GM21717 (cell line): ENCODE measurements at regions not wholly inside any gene's neighbourhood (a gene's known extent, or its start where the extent isn't known, plus 50 kb on each side); places are given as distances from the start of the nearest gene placed in this dataset.
"Not testable (repeated sequence)": the region's sequence is repeated elsewhere in the genome, so short reads cannot be mapped to it uniquely, and the experiment has no call there.

Source experiments
- ATAC-seq: cut with Tn5 transposase; IDR thresholded peaks from one replicate; pipeline ENCODE4 v1.9.1; 2021; ENCODE audit warnings: mild to moderate bottlenecking, moderate library complexity; ENCODE audit not compliant: unreplicated experiment

GRCh38 chr5:97476852-97477534 is 293.9 kb upstream of the RIOK2 start:
- no peak for ATAC-seq

- no peak for ATAC-seq
These were observed 295.4 kb upstream of the RIOK2 start for GRCh38 chr5:97478483-97478882.

- peak; percentile 51 for ATAC-seq
These were observed 297.3 kb upstream of the RIOK2 start for GRCh38 chr5:97480313-97480712.

- ATAC-seq: no peak
These were observed 305.1 kb upstream of the RIOK2 start for GRCh38 chr5:97488126-97488668.

GRCh38 chr5:97489010-97489840 is 306.2 kb upstream of the RIOK2 start:
- ATAC-seq: no peak

GRCh38 chr5:97494465-97494864 is 311.4 kb upstream of the RIOK2 start:
- ATAC-seq: no peak

- ATAC-seq: no peak
These were observed 312.3 kb upstream of the RIOK2 start for GRCh38 chr5:97495301-97495700.

GRCh38 chr5:97496037-97496436 is 313.0 kb upstream of the RIOK2 start:
- ATAC-seq: no peak

GRCh38 chr5:97498657-97499056 is 315.6 kb upstream of the RIOK2 start:
- ATAC-seq: no peak

- ATAC-seq: no peak
These were observed 316.6 kb upstream of the RIOK2 start for GRCh38 chr5:97499605-97500004.

GRCh38 chr5:97501286-97501964 is 318.4 kb upstream of the RIOK2 start:
- no peak for ATAC-seq

GRCh38 chr5:97501965-97502305 is 318.9 kb upstream of the RIOK2 start:
- no peak for ATAC-seq

- ATAC-seq: no peak
These were observed 325.8 kb upstream of the RIOK2 start for GRCh38 chr5:97508864-97509263.

GRCh38 chr5:97519565-97519964 is 336.5 kb upstream of the RIOK2 start:
- not testable (repeated sequence) for ATAC-seq

- ATAC-seq: not testable (repeated sequence)
These were observed 340.3 kb upstream of the RIOK2 start for GRCh38 chr5:97523336-97523735.

- ATAC-seq: no peak
These were observed 342.7 kb upstream of the RIOK2 start for GRCh38 chr5:97525780-97526179.

GRCh38 chr5:97528941-97529340 is 345.9 kb upstream of the RIOK2 start:
- ATAC-seq: no peak

- ATAC-seq: no peak
These were observed 346.4 kb upstream of the RIOK2 start for GRCh38 chr5:97529354-97529985.

GRCh38 chr5:97531549-97531948 is 348.5 kb upstream of the RIOK2 start:
- no peak for ATAC-seq

- ATAC-seq: peak; percentile 76
These were observed 351.1 kb upstream of the RIOK2 start for GRCh38 chr5:97534166-97534565.

- ATAC-seq: no peak
These were observed 353.6 kb upstream of the RIOK2 start for GRCh38 chr5:97536683-97537082.
